Sigmoid colon (tissue), 4 donors: ENCODE measurements at regions not wholly inside any gene's neighbourhood (a gene's known extent, or its start where the extent isn't known, plus 50 kb on each side); places are given as distances from the start of the nearest gene placed in this dataset.

Experiments
- CTCF ChIP-seq, 4 experiments: fragments of 450-650 bp in 3 of 4; fragments of 200-600 bp in 1 of 4; IDR thresholded peaks; one replicate each; pipeline ENCODE4 v1.5.1; 2016 to 2019; ENCODE audit warnings: antibody characterized with exemption in 4 of 4, mild to moderate bottlenecking in 3 of 4, moderate library complexity in 2 of 4
- POLR2A ChIP-seq, 2 donors: fragments of 450-650 bp; IDR thresholded peaks; one replicate each; pipeline ENCODE4 v1.6.1; 2016; ENCODE audit warnings: antibody characterized with exemption in 2 of 2, mild to moderate bottlenecking in 2 of 2, moderate library complexity in 2 of 2
- POLR2AphosphoS5 ChIP-seq, 4 donors: sonication (generic); formaldehyde crosslinking; IDR thresholded peaks; one replicate each; pipeline ENCODE4 v1.6.1; 2017; ENCODE audit warnings: antibody characterized with exemption in 4 of 4

GRCh38 chr2:107305966-107306365, 420.0 kb upstream of the ST6GAL2 start:
- no peak for TF ChIP-seq CTCF (IDR thresholded peaks at IDR 0.05)
- TF ChIP-seq POLR2A (IDR thresholded peaks at IDR 0.05): no peak
- TF ChIP-seq POLR2AphosphoS5 (IDR thresholded peaks at IDR 0.05): no peak
